Erythroblast (primary cell): ENCODE measurements at regions not wholly inside any gene's neighbourhood (a gene's known extent, or its start where the extent isn't known, plus 50 kb on each side); places are given as distances from the start of the nearest gene placed in this dataset.

Experiments
- GATA1 ChIP-seq: IDR thresholded peaks from 2 replicates; pipeline ENCODE4 v1.6.1; 2011; ENCODE audit warnings: low read depth, mild to moderate bottlenecking, control low read depth, low read length, moderate library complexity
- POLR2A ChIP-seq: IDR thresholded peaks from 2 replicates; pipeline ENCODE4 v1.6.1; 2011; ENCODE audit warnings: mild to moderate bottlenecking, low read length

DNA sequence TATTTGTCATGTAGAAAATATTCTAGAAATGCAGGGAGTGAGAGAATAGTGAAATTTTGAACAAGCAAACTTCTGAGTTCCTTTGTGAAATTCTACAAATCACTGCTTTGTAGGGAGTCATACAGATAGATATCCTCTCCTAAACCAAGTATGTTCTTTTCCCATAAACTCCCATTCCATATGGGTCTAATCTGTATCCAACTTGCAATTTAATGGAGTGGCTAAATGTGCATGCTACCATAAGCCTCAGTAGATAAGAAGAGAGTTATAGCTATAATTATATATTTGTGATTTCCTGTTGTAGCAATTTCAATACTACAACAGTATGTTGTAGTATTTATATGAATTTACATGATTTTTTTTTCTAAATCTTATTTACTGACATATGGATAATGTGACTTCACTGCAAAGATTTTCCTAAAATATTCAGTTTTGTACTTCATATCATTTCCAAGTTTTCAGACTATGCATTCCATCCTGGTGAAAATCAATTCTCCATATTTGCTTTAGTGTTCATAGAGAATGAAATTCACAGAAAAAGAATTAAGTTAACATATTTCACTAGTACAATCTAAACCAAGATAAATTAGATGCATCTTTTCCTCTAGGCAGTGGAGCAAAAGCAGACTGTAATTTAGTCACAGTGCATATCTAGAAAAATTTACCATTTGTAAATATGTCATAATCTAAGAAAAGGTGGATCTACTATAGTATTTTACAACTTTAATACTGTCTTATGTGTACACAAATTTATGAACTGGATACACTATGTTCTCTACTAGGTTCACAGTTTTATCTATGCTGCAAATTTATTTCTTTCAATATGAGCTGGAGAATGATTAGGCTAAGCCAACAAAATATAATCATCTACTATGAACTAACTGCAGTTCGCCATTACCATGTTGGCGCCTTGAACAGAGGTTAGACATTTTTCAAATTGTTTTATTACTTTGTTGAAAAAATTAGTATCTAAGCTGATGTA is 372.9 kb upstream of the NDST3 start:
- no peak for TF ChIP-seq POLR2A
- TF ChIP-seq GATA1, result no peak
